Mammary epithelial cell (primary cell): ENCODE measurements at regions not wholly inside any gene's neighbourhood (a gene's known extent, or its start where the extent isn't known, plus 50 kb on each side); places are given as distances from the start of the nearest gene placed in this dataset.

ENCODE experiments used
- CTCF ChIP-seq, 2 donors: IDR thresholded peaks in 1 of 2; conservative IDR thresholded peaks in 1 of 2; 2 replicates each; pipeline ENCODE4 v1.5.1; 2011 to 2012; ENCODE audit warnings: inconsistent platforms in 2 of 2, low read length in 2 of 2, mild to moderate bottlenecking in 2 of 2, control low read depth in 1 of 2, low read depth in 1 of 2; ENCODE audit not compliant: insufficient read depth in 1 of 2; ENCODE audit errors: extremely low read depth in 1 of 2
- EZH2 ChIP-seq: IDR thresholded peaks from 2 replicates; pipeline ENCODE4 v1.6.1; 2012; ENCODE audit warnings: low read length, inconsistent platforms, borderline replicate concordance

- TF ChIP-seq CTCF (conservative IDR thresholded peaks at IDR 0.05 in 1 of 2, IDR thresholded peaks at IDR 0.05 in 1 of 2; ENCODE audit: extremely low read depth in 1 of 2, insufficient read depth in 1 of 2, low read depth in 1 of 2, low read length in 2 of 2), result no peak
- no peak for TF ChIP-seq EZH2
These were observed 676.8 kb downstream of the DNAJB9 start for GRCh38 chr7:109246330-109247077.
